SK-N-SH (cell line): ENCODE measurements at regions not wholly inside any gene's neighbourhood (a gene's known extent, or its start where the extent isn't known, plus 50 kb on each side); places are given as distances from the start of the nearest gene placed in this dataset.

Experiments used
- CTCF ChIA-PET: fragments of 300-600, 350-600 bp; formaldehyde crosslinking; extraction: SDS; loops from one replicate; lab custom pipeline; 2021; lab: Yijun Ruan, JAX
- POLR2A ChIA-PET: fragments of 350-600 bp; sonication (Branson Sonifier 250); formaldehyde crosslinking; extraction: SDS; loops from one replicate; lab custom pipeline; 2020; ENCODE audit warnings: antibody characterized with exemption, inconsistent platforms; lab: Yijun Ruan, JAX
- DNase-seq: peaks from one replicate; pipeline ENCODE4 v3.0.0; 2012
- H2AFZ ChIP-seq: fragments of 200-600 bp; sonication (generic); 2 replicates; pipeline ENCODE4 v1.8.1; 2016; ENCODE audit warnings: antibody characterized with exemption, mild to moderate bottlenecking, low read depth
- H3F3A ChIP-seq: fragments of 200-600 bp; sonication (generic); replicated peaks from 2 replicates; pipeline ENCODE3; 2016; ENCODE audit warnings: antibody characterized with exemption, mild to moderate bottlenecking; ENCODE audit not compliant: insufficient read depth
- H3K27ac ChIP-seq, 2 experiments: fragments of 200-500 bp in 1 of 2; fragments of 200-600 bp in 1 of 2; sonication (Bioruptor generic) in 1 of 2; sonication (generic), shearing (Covaris generic) in 1 of 2; 2 replicates each; pipeline versions ENCODE4 v1.5.1 to v1.6.1; 2014 to 2016; ENCODE audit warnings: low read depth in 2 of 2, inconsistent platforms in 1 of 2, low read length in 1 of 2, mild to moderate bottlenecking in 1 of 2, mixed read lengths in 1 of 2
- H3K27me3 ChIP-seq: fragments of 200-600 bp; sonication (generic), shearing (Covaris generic); 2 replicates; pipeline ENCODE4 v1.6.1; 2016; ENCODE audit warnings: mixed run types; ENCODE audit not compliant: insufficient read depth
- H3K36me3 ChIP-seq, 2 experiments: fragments of 200-500 bp in 1 of 2; fragments of 200-600 bp in 1 of 2; sonication (Bioruptor generic) in 1 of 2; sonication (generic) in 1 of 2; replicated peaks in 1 of 2; 2 replicates each; pipeline versions ENCODE3 to v1.5.1; 2014 to 2016; ENCODE audit warnings: low read length in 1 of 2, mild to moderate bottlenecking in 1 of 2; ENCODE audit not compliant: insufficient read depth in 2 of 2, control insufficient read depth in 1 of 2
- H3K4me1 ChIP-seq, 2 experiments: fragments of 200-500 bp in 1 of 2; fragments of 200-600 bp in 1 of 2; sonication (Bioruptor generic) in 1 of 2; sonication (generic), shearing (Covaris generic) in 1 of 2; 2 replicates each; pipeline versions ENCODE4 v1.5.1 to v1.6.1; 2014 to 2016; ENCODE audit warnings: low read depth in 1 of 2, low read length in 1 of 2, mixed run types in 1 of 2; ENCODE audit not compliant: insufficient read depth in 2 of 2, control insufficient read depth in 1 of 2
- H3K4me2 ChIP-seq: fragments of 200-600 bp; sonication (generic), shearing (Covaris generic); 2 replicates; pipeline ENCODE4 v1.6.1; 2017; ENCODE audit warnings: mixed run types
- H3K4me3 ChIP-seq, 2 experiments: fragments of 200-500 bp in 1 of 2; fragments of 200-600 bp in 1 of 2; sonication (Bioruptor generic) in 1 of 2; sonication (generic), shearing (Covaris generic) in 1 of 2; 2 replicates each; pipeline versions ENCODE4 v1.5.1 to v1.8.1; 2014 to 2016; ENCODE audit warnings: low read depth in 2 of 2, inconsistent platforms in 1 of 2, low read length in 1 of 2, mild to moderate bottlenecking in 1 of 2, mixed read lengths in 1 of 2, moderate library complexity in 1 of 2
- H3K79me2 ChIP-seq: fragments of 200-600 bp; sonication (generic); 2 replicates; pipeline ENCODE4 v1.8.1; 2017; ENCODE audit warnings: mild to moderate bottlenecking; ENCODE audit not compliant: insufficient read depth
- H3K9ac ChIP-seq: fragments of 200-600 bp; sonication (generic); 2 replicates; pipeline ENCODE4 v1.6.1; 2017; ENCODE audit warnings: mixed run types
- H3K9me2 ChIP-seq: fragments of 200-600 bp; sonication (generic); 2 replicates; pipeline ENCODE4 v1.6.1; 2017; ENCODE audit warnings: mixed run types
- H3K9me3 ChIP-seq: fragments of 200-600 bp; sonication (generic); 2 replicates; pipeline ENCODE4 v1.6.1; 2017; ENCODE audit warnings: mixed run types, mild to moderate bottlenecking, moderate library complexity
- H4K20me1 ChIP-seq: fragments of 200-600 bp; sonication (generic); 2 replicates; pipeline ENCODE4 v1.6.1; 2017; ENCODE audit warnings: mild to moderate bottlenecking, mixed run types; ENCODE audit not compliant: insufficient read depth
- EP300 ChIP-seq, 2 experiments: IDR thresholded peaks; 2 replicates each; pipeline versions ENCODE4 v1.4.0 to v1.6.1; 2012; ENCODE audit warnings: borderline replicate concordance in 1 of 2, low read depth in 1 of 2, low read length in 1 of 2
- EZH2phosphoT487 ChIP-seq: fragments of 200-600 bp; sonication (generic); IDR thresholded peaks from 2 replicates; pipeline ENCODE4 v1.6.1; 2017; ENCODE audit warnings: low read depth, mixed run types, mild to moderate bottlenecking, antibody characterized with exemption, moderate library complexity, borderline replicate concordance
- NFIC ChIP-seq: IDR thresholded peaks from 2 replicates; pipeline ENCODE4 v1.4.0; 2012; ENCODE audit warnings: borderline replicate concordance
- POLR2AphosphoS5 ChIP-seq: IDR thresholded peaks from 2 replicates; pipeline ENCODE4 v1.6.1; 2012; ENCODE audit warnings: low read depth, low read length
- YY1 ChIP-seq: IDR thresholded peaks from 2 replicates; pipeline ENCODE4 v1.4.0; 2012; ENCODE audit warnings: low read depth, mild to moderate bottlenecking
- WGBS: methylation state at CpG from one replicate; pipeline ENCODE4 v1.1.6; 2017; ENCODE audit warnings: low lambda C conversion rate; 5-methylcytosine and 5-hydroxymethylcytosine counted together
- small RNA-seq, 7 experiments: library from RNA; depleted of rRNA; stranded (forward); fragments of <200 nt; gene quantifications; one replicate each; pipeline ENCODE3, GENCODE V24; 2012

DNA sequence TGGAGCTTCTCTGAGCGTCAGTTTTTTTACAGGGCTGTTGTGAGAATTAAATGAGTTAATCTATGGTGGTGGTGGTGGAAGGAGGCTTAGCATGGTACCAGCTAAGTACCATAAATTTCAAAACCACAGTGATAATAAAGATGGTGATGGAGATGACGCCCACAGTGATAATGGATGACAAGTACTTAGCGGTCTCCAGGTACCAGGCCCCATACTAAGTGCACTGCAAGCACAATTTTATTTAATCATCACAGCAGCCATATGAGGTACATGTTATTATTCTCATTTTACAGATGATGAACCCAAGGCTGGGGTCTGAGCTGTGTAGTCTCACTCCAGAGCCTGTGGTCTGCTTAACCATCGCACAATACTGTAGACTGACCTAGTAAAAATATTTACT, 75.1 kb downstream of the PAX1 start:
- Histone ChIP-seq H2AFZ (no peak overlapping the region), H3K27me3 (no peaks in the 10 kb centered on the region), H3K36me3 (no peaks in the 10 kb centered on the region), H3K9me2 (no peaks in the 10 kb centered on the region), H3K4me1 (no peaks in the 10 kb centered on the region), H3K27ac (no peak overlapping the region), H4K20me1 (no peaks in the 10 kb centered on the region), H3K79me2 (no peaks in the 10 kb centered on the region), H3K4me2 (no peak overlapping the region), H3K4me3 (no peak overlapping the region), H3K9ac (no peak overlapping the region), H3K9me3 (no peaks in the 10 kb centered on the region), H3F3A (no peaks in the 10 kb centered on the region)
- TF ChIP-seq NFIC = no peak
- no peak for TF ChIP-seq YY1
- no peak for TF ChIP-seq POLR2AphosphoS5
- TF ChIP-seq EP300 (IDR thresholded peaks at IDR 0.05; ENCODE audit: borderline replicate concordance in 1 of 2, low read depth in 1 of 2, low read length in 1 of 2) = no peak
- TF ChIP-seq EZH2phosphoT487 = no peak
- WGBS = 6% methylated on average over 4 of the region's 4 CpGs
- ChIA-PET POLR2A (no interaction called here), CTCF (no interaction called here)
- no peak for DNase-seq

Small RNAs in the stretch of these regions (small RNA-seq; reads per million reads assigned to genes)
- 0 reads per million in 7 experiments for gene AL121912.1
